H1 (cell line): ENCODE measurements at regions not wholly inside any gene's neighbourhood (a gene's known extent, or its start where the extent isn't known, plus 50 kb on each side); places are given as distances from the start of the nearest gene placed in this dataset.

Experiments
- JUN ChIP-seq: IDR thresholded peaks from 2 replicates; pipeline ENCODE4 v1.6.1; 2011; ENCODE audit warnings: low read depth, mild to moderate bottlenecking, improper control_type of control experiment, low read length
- POLR2AphosphoS5 ChIP-seq: IDR thresholded peaks from 2 replicates; pipeline ENCODE4 v1.6.1; 2011; ENCODE audit warnings: low read depth, low read length
- SP1 ChIP-seq: IDR thresholded peaks from 2 replicates; pipeline ENCODE4 v1.6.1; 2011; ENCODE audit warnings: low read depth, low read length
- SUZ12 ChIP-seq: fragments of 200-600 bp; sonication (generic); IDR thresholded peaks from 2 replicates; pipeline ENCODE4 v1.6.1; 2012; ENCODE audit warnings: mild to moderate bottlenecking, inconsistent platforms, low read length, moderate library complexity, mixed read lengths
- TAF1 ChIP-seq: IDR thresholded peaks from 2 replicates; pipeline ENCODE4 v1.6.1; 2011; ENCODE audit warnings: mild to moderate bottlenecking, low read depth, low read length

- TF ChIP-seq SP1: no peak
- no peak for TF ChIP-seq SUZ12
- TF ChIP-seq TAF1: no peak
- no peak for TF ChIP-seq POLR2AphosphoS5
- no peak for TF ChIP-seq JUN
Measured at GRCh38 chr12:63266988-63267387, 116.0 kb upstream of the AVPR1A start (continued).
